Keratinocyte (primary cell): ENCODE measurements at regions not wholly inside any gene's neighbourhood (a gene's known extent, or its start where the extent isn't known, plus 50 kb on each side); places are given as distances from the start of the nearest gene placed in this dataset.
A peak's percentile ranks its signal among the peaks of the same experiment; 100 is the strongest.

ENCODE experiments used
- DNase-seq: peaks from one replicate; pipeline ENCODE4 v3.0.0-alpha.2; 2011; ENCODE audit warnings: low read depth, missing footprints, low spot score
- FAIRE-seq: peaks from 2 replicates; lab custom pipeline; 2011; peaks lifted over from hg19 to GRCh38; lab: Jason Lieb, UNC
- H2AFZ ChIP-seq: 2 replicates; pipeline ENCODE4 v1.6.0; 2012; ENCODE audit warnings: low read length, control low read depth, inconsistent platforms; ENCODE audit not compliant: control insufficient read depth
- H3K27ac ChIP-seq: 2 replicates; pipeline ENCODE4 v1.5.1; 2011; ENCODE audit warnings: low read length; ENCODE audit not compliant: control insufficient read depth, insufficient read depth
- H3K27me3 ChIP-seq: 3 replicates; pipeline ENCODE4 v1.6.0; 2011; ENCODE audit warnings: low read length; ENCODE audit not compliant: control insufficient read depth, insufficient read depth; ENCODE audit errors: extremely low read depth
- H3K36me3 ChIP-seq, 2 experiments: 2 replicates in 1 of 2; 3 replicates in 1 of 2; pipeline ENCODE4 v1.5.1; 2011; ENCODE audit warnings: low read length in 2 of 2, mild to moderate bottlenecking in 1 of 2; ENCODE audit not compliant: control insufficient read depth in 2 of 2, insufficient read depth in 2 of 2; ENCODE audit errors: extremely low read depth in 1 of 2
- H3K4me1 ChIP-seq: 3 replicates; pipeline ENCODE4 v1.5.1; 2011; ENCODE audit warnings: low read length; ENCODE audit not compliant: control insufficient read depth, insufficient read depth; ENCODE audit errors: extremely low read depth
- H3K4me2 ChIP-seq: 3 replicates; pipeline ENCODE4 v1.6.0; 2011; ENCODE audit warnings: low read depth, low read length; ENCODE audit not compliant: control insufficient read depth, insufficient read depth; ENCODE audit errors: extremely low read depth
- H3K4me3 ChIP-seq, 3 experiments: fragments of 200-600 bp in 1 of 3; sonication (generic) in 1 of 3; 2 replicates in 2 of 3; 3 replicates in 1 of 3; pipeline ENCODE4 v1.5.1; 2011 to 2016; ENCODE audit warnings: low read length in 3 of 3, mild to moderate bottlenecking in 3 of 3, control low read depth in 2 of 3, inconsistent platforms in 1 of 3, low read depth in 1 of 3, mixed read lengths in 1 of 3, mixed run types in 1 of 3, moderate library complexity in 1 of 3; ENCODE audit not compliant: control insufficient read depth in 2 of 3, insufficient read depth in 2 of 3; ENCODE audit errors: extremely low read depth in 1 of 3
- H3K79me2 ChIP-seq: 2 replicates; pipeline ENCODE4 v1.6.0; 2012; ENCODE audit warnings: low read length; ENCODE audit not compliant: control insufficient read depth, insufficient read depth
- H3K9ac ChIP-seq: 3 replicates; pipeline ENCODE4 v1.6.0; 2011; ENCODE audit warnings: low read length; ENCODE audit not compliant: control insufficient read depth, insufficient read depth; ENCODE audit errors: extremely low read depth
- H3K9me1 ChIP-seq: 3 replicates; pipeline ENCODE4 v1.6.0; 2011; ENCODE audit warnings: low read length; ENCODE audit not compliant: control insufficient read depth, insufficient read depth; ENCODE audit errors: extremely low read depth
- H3K9me3 ChIP-seq: 2 replicates; pipeline ENCODE4 v1.5.1; 2012; ENCODE audit warnings: low read depth, low read length; ENCODE audit not compliant: control insufficient read depth
- H4K20me1 ChIP-seq: 3 replicates; pipeline ENCODE4 v1.6.0; 2011; ENCODE audit warnings: low read length; ENCODE audit not compliant: control insufficient read depth, insufficient read depth; ENCODE audit errors: extremely low read depth
- EZH2 ChIP-seq: IDR thresholded peaks from one replicate; pipeline ENCODE4 v1.6.1; 2012; ENCODE audit warnings: inconsistent platforms, mild to moderate bottlenecking, low read length, moderate library complexity
- dilution Hi-C: fragments of 300-500 bp; cut with MboI; formaldehyde crosslinking; loops from one replicate; pipeline ENCODE4 v1.7.0; 2020; ENCODE audit warnings: low sequenced_read_pairs; ENCODE audit not compliant: extremely low pct_ligation_motif_present
- TF ChIP-seq, protein P1 (sequence below), 3 experiments: IDR thresholded peaks in 1 of 3; conservative IDR thresholded peaks in 1 of 3; optimal IDR thresholded peaks in 1 of 3; 2 replicates in 2 of 3; 3 replicates in 1 of 3; pipeline versions ENCODE3 to v1.5.1; 2011; ENCODE audit warnings: low read length in 3 of 3, mild to moderate bottlenecking in 3 of 3, moderate library complexity in 2 of 3, control low read depth in 1 of 3, inconsistent platforms in 1 of 3; ENCODE audit not compliant: insufficient read depth in 2 of 3; ENCODE audit errors: extremely low read depth in 1 of 3

DNA sequence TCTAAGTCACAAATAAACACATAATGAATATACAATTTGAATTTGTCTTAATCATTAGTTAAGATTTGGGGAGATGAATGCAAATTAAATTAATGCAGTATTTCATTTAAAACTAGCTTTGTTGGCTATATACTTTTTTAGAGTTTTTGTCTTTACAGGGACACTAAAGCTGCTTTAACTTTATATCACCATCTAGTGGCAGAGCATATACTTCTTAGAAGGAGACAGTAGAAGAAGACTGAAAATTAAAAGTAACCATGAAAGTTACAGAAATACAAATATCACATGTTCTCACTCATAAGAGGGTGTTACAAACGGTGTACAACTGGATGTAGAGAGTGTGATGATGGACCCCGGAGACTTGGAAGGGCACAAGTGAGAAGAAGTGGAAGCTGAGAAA, 268.3 kb upstream of the NETO1 start:
- H3K36me3 ChIP-seq: no peaks in the 10 kb centered on the region
- dilution Hi-C loops: no loop called here
- DNase-seq: no peak
- H3K9me3 ChIP-seq: no peaks in the 10 kb centered on the region
- no peak overlapping the region for H3K4me2 ChIP-seq
- H3K4me1 ChIP-seq: no peaks in the 10 kb centered on the region
- no peak overlapping the region for H3K4me3 ChIP-seq
- no peak for FAIRE-seq
- no peaks in the 10 kb centered on the region for H3K27me3 ChIP-seq
- no peaks in the 10 kb centered on the region for H4K20me1 ChIP-seq
- H3K9ac ChIP-seq: no peak overlapping the region
- no peak overlapping the region for H2AFZ ChIP-seq
- H3K27ac ChIP-seq: no peak overlapping the region
- no peaks in the 10 kb centered on the region for H3K9me1 ChIP-seq
- TF ChIP-seq EZH2: no peak
- TF ChIP-seq, protein P1, sequence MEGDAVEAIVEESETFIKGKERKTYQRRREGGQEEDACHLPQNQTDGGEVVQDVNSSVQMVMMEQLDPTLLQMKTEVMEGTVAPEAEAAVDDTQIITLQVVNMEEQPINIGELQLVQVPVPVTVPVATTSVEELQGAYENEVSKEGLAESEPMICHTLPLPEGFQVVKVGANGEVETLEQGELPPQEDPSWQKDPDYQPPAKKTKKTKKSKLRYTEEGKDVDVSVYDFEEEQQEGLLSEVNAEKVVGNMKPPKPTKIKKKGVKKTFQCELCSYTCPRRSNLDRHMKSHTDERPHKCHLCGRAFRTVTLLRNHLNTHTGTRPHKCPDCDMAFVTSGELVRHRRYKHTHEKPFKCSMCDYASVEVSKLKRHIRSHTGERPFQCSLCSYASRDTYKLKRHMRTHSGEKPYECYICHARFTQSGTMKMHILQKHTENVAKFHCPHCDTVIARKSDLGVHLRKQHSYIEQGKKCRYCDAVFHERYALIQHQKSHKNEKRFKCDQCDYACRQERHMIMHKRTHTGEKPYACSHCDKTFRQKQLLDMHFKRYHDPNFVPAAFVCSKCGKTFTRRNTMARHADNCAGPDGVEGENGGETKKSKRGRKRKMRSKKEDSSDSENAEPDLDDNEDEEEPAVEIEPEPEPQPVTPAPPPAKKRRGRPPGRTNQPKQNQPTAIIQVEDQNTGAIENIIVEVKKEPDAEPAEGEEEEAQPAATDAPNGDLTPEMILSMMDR (optimal IDR thresholded peaks at IDR 0.05 in 1 of 3, IDR thresholded peaks at IDR 0.05 in 1 of 3, conservative IDR thresholded peaks at IDR 0.05 in 1 of 3; ENCODE audit: extremely low read depth in 1 of 3, insufficient read depth in 2 of 3, low read length in 3 of 3): peak in 2 of 3 experiments; percentile 29 to 37
- no peaks in the 10 kb centered on the region for H3K79me2 ChIP-seq

DNA sequence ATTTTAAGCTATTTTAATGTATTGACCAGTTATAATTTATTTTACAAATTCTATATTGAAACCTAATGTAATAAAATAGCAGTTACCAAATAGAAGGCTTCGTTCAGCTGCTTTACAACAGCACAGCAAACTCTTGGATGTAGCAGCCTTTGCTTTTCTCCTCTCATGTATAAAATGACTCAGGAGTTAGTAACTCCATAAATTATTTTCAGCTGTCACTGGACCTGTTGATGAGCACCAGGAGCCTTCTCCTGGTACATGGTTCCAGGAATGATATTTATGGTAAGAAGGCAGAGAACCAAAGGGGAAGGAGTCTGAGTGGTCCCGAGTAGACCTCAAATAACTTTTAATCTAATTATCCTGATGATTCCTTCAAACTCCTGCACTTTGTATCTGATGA, 256.4 kb upstream of the NETO1 start:
- TF ChIP-seq, protein P1 (optimal IDR thresholded peaks at IDR 0.05 in 1 of 3, IDR thresholded peaks at IDR 0.05 in 1 of 3, conservative IDR thresholded peaks at IDR 0.05 in 1 of 3; ENCODE audit: extremely low read depth in 1 of 3, insufficient read depth in 2 of 3, low read length in 3 of 3): no peak
- no peak for TF ChIP-seq EZH2
- Histone ChIP-seq H4K20me1 (no peaks in the 10 kb centered on the region), H3K4me1 (no peaks in the 10 kb centered on the region), H3K36me3 (no peaks in the 10 kb centered on the region), H3K79me2 (no peaks in the 10 kb centered on the region), H2AFZ (no peak overlapping the region), H3K9me3 (no peaks in the 10 kb centered on the region), H3K27ac (no peak overlapping the region), H3K4me3 (no peak overlapping the region), H3K9ac (no peak overlapping the region), H3K27me3 (no peaks in the 10 kb centered on the region), H3K9me1 (no peaks in the 10 kb centered on the region), H3K4me2 (no peak overlapping the region)
- no peak for FAIRE-seq
- dilution Hi-C loops: no loop called here
- DNase-seq: no peak
